H9 (cell line): ENCODE measurements at regions not wholly inside any gene's neighbourhood (a gene's known extent, or its start where the extent isn't known, plus 50 kb on each side); places are given as distances from the start of the nearest gene placed in this dataset.

Source experiments
- DNase-seq: peaks from one replicate; pipeline ENCODE4 v3.0.0-alpha.2; 2017
- H2AFZ ChIP-seq: one replicate; pipeline ENCODE4 v1.6.1; 2013; ENCODE audit warnings: mild to moderate bottlenecking, low read length, control low read depth, moderate library complexity
- H2AK5ac ChIP-seq: 2 replicates; pipeline ENCODE4 v1.6.1; 2013; ENCODE audit warnings: low read length, control low read depth, mixed read lengths; ENCODE audit not compliant: insufficient read length
- H2BK120ac ChIP-seq: one replicate; pipeline ENCODE4 v1.6.1; 2013; ENCODE audit warnings: low read depth, mild to moderate bottlenecking, low read length, control low read depth, inconsistent platforms; ENCODE audit not compliant: poor library complexity, severe bottlenecking
- H2BK12ac ChIP-seq: 2 replicates; pipeline ENCODE4 v1.6.1; 2013; ENCODE audit warnings: low read length, control low read depth, mixed read lengths, low read depth; ENCODE audit not compliant: insufficient read length
- H2BK15ac ChIP-seq: 2 replicates; pipeline ENCODE4 v1.6.1; 2013; ENCODE audit warnings: low read depth, low read length, control low read depth
- H2BK20ac ChIP-seq: one replicate; pipeline ENCODE4 v1.6.1; 2013; ENCODE audit warnings: low read depth, mild to moderate bottlenecking, low read length, control low read depth, inconsistent platforms; ENCODE audit not compliant: poor library complexity, severe bottlenecking
- H2BK5ac ChIP-seq: 2 replicates; pipeline ENCODE4 v1.6.1; 2013; ENCODE audit warnings: low read length, control low read depth, mixed read lengths; ENCODE audit not compliant: insufficient read length
- H3K14ac ChIP-seq: 2 replicates; pipeline ENCODE4 v1.6.1; 2013; ENCODE audit warnings: low read length, control low read depth; ENCODE audit not compliant: insufficient read depth
- H3K18ac ChIP-seq: 2 replicates; pipeline ENCODE4 v1.6.1; 2013; ENCODE audit warnings: low read depth, mild to moderate bottlenecking, mixed read lengths, low read length, control low read depth; ENCODE audit not compliant: insufficient read length
- H3K23ac ChIP-seq: 2 replicates; pipeline ENCODE4 v1.6.1; 2013; ENCODE audit warnings: low read length, control low read depth, mixed read lengths, low read depth; ENCODE audit not compliant: insufficient read length
- H3K23me2 ChIP-seq: 2 replicates; pipeline ENCODE4 v1.6.1; 2013; ENCODE audit warnings: low read depth, mild to moderate bottlenecking, mixed read lengths, low read length, control low read depth; ENCODE audit not compliant: insufficient read length, poor library complexity, severe bottlenecking
- H3K27ac ChIP-seq: 2 replicates; pipeline ENCODE4 v1.5.1; 2013; ENCODE audit warnings: low read length, control low read depth, mixed read lengths, low read depth; ENCODE audit not compliant: insufficient read length
- H3K27me3 ChIP-seq: 2 replicates; pipeline ENCODE4 v1.6.1; 2013; ENCODE audit warnings: low read length, control low read depth, inconsistent platforms; ENCODE audit not compliant: insufficient read depth
- H3K4ac ChIP-seq: 2 replicates; pipeline ENCODE4 v1.6.1; 2013; ENCODE audit warnings: low read depth, mild to moderate bottlenecking, control low read depth, inconsistent platforms, low read length, moderate library complexity
- H3K4me1 ChIP-seq: 2 replicates; pipeline ENCODE4 v1.6.1; 2013; ENCODE audit warnings: low read length, control low read depth, inconsistent platforms; ENCODE audit not compliant: insufficient read depth
- H3K4me2 ChIP-seq: 2 replicates; pipeline ENCODE4 v1.6.1; 2013; ENCODE audit warnings: low read length, control low read depth, mixed read lengths; ENCODE audit not compliant: insufficient read length, insufficient read depth
- H3K56ac ChIP-seq: 2 replicates; pipeline ENCODE4 v1.6.1; 2013; ENCODE audit warnings: low read depth, mild to moderate bottlenecking, mixed read lengths, low read length, control low read depth; ENCODE audit not compliant: insufficient read length
- H3K79me1 ChIP-seq: 2 replicates; pipeline ENCODE4 v1.6.1; 2013; ENCODE audit warnings: low read depth, mild to moderate bottlenecking, moderate library complexity, low read length, control low read depth, inconsistent platforms; ENCODE audit not compliant: insufficient read depth, poor library complexity, severe bottlenecking
- H3K79me2 ChIP-seq: 2 replicates; pipeline ENCODE4 v1.6.1; 2013; ENCODE audit warnings: low read length, control low read depth, inconsistent platforms; ENCODE audit not compliant: insufficient read depth
- H3K9ac ChIP-seq: 2 replicates; pipeline ENCODE4 v1.6.1; 2013; ENCODE audit warnings: low read length, control low read depth, mixed read lengths; ENCODE audit not compliant: insufficient read length; ENCODE audit errors: extremely low read depth
- H3K9me3 ChIP-seq: one replicate; pipeline ENCODE4 v1.6.1; 2013; ENCODE audit warnings: low read depth, low read length, inconsistent platforms; ENCODE audit not compliant: control insufficient read depth
- H3T11ph ChIP-seq: one replicate; pipeline ENCODE4 v1.6.1; 2013; ENCODE audit warnings: mild to moderate bottlenecking, low read length, control low read depth, inconsistent platforms
- H4K20me1 ChIP-seq: one replicate; pipeline ENCODE4 v1.6.1; 2013; ENCODE audit not compliant: control insufficient read depth, insufficient read length, insufficient read depth
- H4K5ac ChIP-seq: 2 replicates; pipeline ENCODE4 v1.6.1; 2013; ENCODE audit warnings: low read depth, mild to moderate bottlenecking, mixed read lengths, low read length, control low read depth; ENCODE audit not compliant: insufficient read length
- H4K8ac ChIP-seq: replicated peaks from 2 replicates; pipeline ENCODE4 v1.6.1; 2013; ENCODE audit warnings: low read length, control low read depth, mixed read lengths, low read depth; ENCODE audit not compliant: insufficient read length
- H4K91ac ChIP-seq: 2 replicates; pipeline ENCODE4 v1.6.1; 2013; ENCODE audit warnings: low read depth, mild to moderate bottlenecking, moderate library complexity, mixed read lengths, low read length, control low read depth; ENCODE audit not compliant: insufficient read length
- H3K27ac Mint-ChIP-seq, 3 experiments: 2 replicates in 2 of 3; 3 replicates in 1 of 3; pipeline ENCODE4 v1.8.0; 2020 to 2021; ENCODE audit warnings: mixed read lengths in 3 of 3, mild to moderate bottlenecking in 1 of 3, moderate library complexity in 1 of 3
- H3K27me3 Mint-ChIP-seq: 2 replicates; pipeline ENCODE4 v1.8.0; 2021; ENCODE audit warnings: low read depth, mild to moderate bottlenecking, moderate library complexity, mixed read lengths
- H3K36me3 Mint-ChIP-seq, 3 experiments: 2 replicates in 2 of 3; 3 replicates in 1 of 3; pipeline ENCODE4 v1.8.0; 2020 to 2021; ENCODE audit warnings: low read depth in 3 of 3, mixed read lengths in 3 of 3; ENCODE audit not compliant: insufficient read depth in 1 of 3
- H3K4me1 Mint-ChIP-seq, 2 experiments: 2 replicates each; pipeline ENCODE4 v1.8.0; 2020; ENCODE audit warnings: mixed read lengths in 2 of 2
- H3K4me3 Mint-ChIP-seq, 2 experiments: 2 replicates in 1 of 2; 3 replicates in 1 of 2; pipeline ENCODE4 v1.8.0; 2020 to 2021; ENCODE audit warnings: mild to moderate bottlenecking in 2 of 2, mixed read lengths in 2 of 2, moderate library complexity in 1 of 2
- H3K9me3 Mint-ChIP-seq, 2 experiments: 2 replicates in 1 of 2; 3 replicates in 1 of 2; pipeline ENCODE4 v1.8.0; 2020; ENCODE audit warnings: mild to moderate bottlenecking in 2 of 2, mixed read lengths in 2 of 2, moderate library complexity in 1 of 2
- WGBS: extraction: QIAGEN DNeasy Blood & Tissue Kit; methylation state at CpG from one replicate; pipeline ENCODE4 v1.1.7; 2013; ENCODE audit warnings: missing lambda C conversion rate, low lambda C conversion rate, mixed read lengths; ENCODE audit not compliant: insufficient read length; ENCODE audit errors: extremely low coverage; 5-methylcytosine and 5-hydroxymethylcytosine counted together
- TF ChIP-seq, protein P1 (sequence below): fragments of 200-600 bp; sonication (generic); conservative IDR thresholded peaks from 3 replicates; pipeline ENCODE4 v1.8.0; 2021; ENCODE audit warnings: antibody characterized with exemption, mild to moderate bottlenecking

DNA sequence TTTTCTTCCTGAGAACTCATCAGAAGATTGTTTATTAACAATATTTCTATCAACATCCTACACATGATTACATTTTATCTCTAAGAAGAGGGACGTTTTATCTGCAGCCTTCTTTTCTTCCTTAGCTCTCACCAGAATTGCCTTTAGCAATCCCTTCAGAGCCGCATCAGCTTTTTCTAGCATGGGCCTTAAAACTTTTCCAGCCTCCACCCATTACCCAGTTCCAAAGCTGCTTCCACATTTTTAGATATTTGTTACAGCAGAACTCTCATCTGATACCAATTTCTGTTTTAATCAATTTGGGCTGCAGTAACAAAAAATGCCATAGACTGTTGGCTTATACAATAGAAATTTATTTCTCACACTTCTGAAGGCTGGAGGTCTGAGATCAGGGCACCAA, 281.5 kb downstream of the THBS2 start:
- Histone ChIP-seq H2BK5ac (no peak overlapping the region), H3K27ac (no peak overlapping the region), H3K79me2 (no peaks in the 10 kb centered on the region), H4K5ac (no peak overlapping the region), H3K9ac (no peak overlapping the region), H3K18ac (no peak overlapping the region), H2BK15ac (no peak overlapping the region), H2AFZ (no peak overlapping the region), H2BK20ac (no peak overlapping the region), H3K56ac (no peak overlapping the region), H3K27me3 (no peaks in the 10 kb centered on the region), H4K8ac (no peak overlapping the region), H2BK120ac (no peak overlapping the region), H4K20me1 (no peaks in the 10 kb centered on the region), H2BK12ac (no peak overlapping the region), H3K4ac (no peak overlapping the region), H3K79me1 (no peaks in the 10 kb centered on the region), H3K23ac (no peak overlapping the region), H2AK5ac (no peak overlapping the region), H3K4me2 (no peak overlapping the region), H4K91ac (no peak overlapping the region), H3K14ac (no peak overlapping the region), H3K9me3 (no peaks in the 10 kb centered on the region), H3K4me1 (no peaks in the 10 kb centered on the region), H3K23me2 (no peaks in the 10 kb centered on the region), H3T11ph (no peak overlapping the region)
- Mint-ChIP-seq H3K27me3 (no peaks in the 10 kb centered on the region; the same call in 1 of the 2 replicates), H3K9me3 (peaks cover under 1 to 4% of the 10 kb centered on the region in 2 experiments; a peak in 2 of 5 replicates), H3K36me3 (peaks cover 0 to 2% (median under 1%) of the 10 kb centered on the region in 3 experiments; a peak in 3 of 7 replicates), H3K27ac (0 out of 7 replicates have a peak overlapping the region, but pooled peaks of 1 of the 3 experiments have one; percentile 20), H3K4me1 (no peaks in the 10 kb centered on the region), H3K4me3 (no peak overlapping the region)
- TF ChIP-seq, protein P1, sequence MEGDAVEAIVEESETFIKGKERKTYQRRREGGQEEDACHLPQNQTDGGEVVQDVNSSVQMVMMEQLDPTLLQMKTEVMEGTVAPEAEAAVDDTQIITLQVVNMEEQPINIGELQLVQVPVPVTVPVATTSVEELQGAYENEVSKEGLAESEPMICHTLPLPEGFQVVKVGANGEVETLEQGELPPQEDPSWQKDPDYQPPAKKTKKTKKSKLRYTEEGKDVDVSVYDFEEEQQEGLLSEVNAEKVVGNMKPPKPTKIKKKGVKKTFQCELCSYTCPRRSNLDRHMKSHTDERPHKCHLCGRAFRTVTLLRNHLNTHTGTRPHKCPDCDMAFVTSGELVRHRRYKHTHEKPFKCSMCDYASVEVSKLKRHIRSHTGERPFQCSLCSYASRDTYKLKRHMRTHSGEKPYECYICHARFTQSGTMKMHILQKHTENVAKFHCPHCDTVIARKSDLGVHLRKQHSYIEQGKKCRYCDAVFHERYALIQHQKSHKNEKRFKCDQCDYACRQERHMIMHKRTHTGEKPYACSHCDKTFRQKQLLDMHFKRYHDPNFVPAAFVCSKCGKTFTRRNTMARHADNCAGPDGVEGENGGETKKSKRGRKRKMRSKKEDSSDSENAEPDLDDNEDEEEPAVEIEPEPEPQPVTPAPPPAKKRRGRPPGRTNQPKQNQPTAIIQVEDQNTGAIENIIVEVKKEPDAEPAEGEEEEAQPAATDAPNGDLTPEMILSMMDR: no peak
- no CpG with 5 or more reads among the region's 2 CpGs for WGBS
- no peak for DNase-seq
